ENCODE measurements at regions not wholly inside any gene's neighbourhood (a gene's known extent, or its start where the extent isn't known, plus 50 kb on each side); places are given as distances from the start of the nearest gene placed in this dataset.

GRCh38 chr3:56921573-56922453, 120.1 kb upstream of the ARHGEF3 start:
- Histone ChIP-seq H3K9me3 (ENCODE audit: insufficient read depth, low read length, severe bottlenecking) (no peaks in the 10 kb centered on the region), H3K4me2 (ENCODE audit: insufficient read depth, low read length) (peak overlapping the region; percentile 59), H3K4me1 (ENCODE audit: insufficient read depth, low read length) (peaks cover 58% of the 10 kb centered on the region), H3K27ac (ENCODE audit: low read length) (peak overlapping the region; percentile 91), H2AFZ (ENCODE audit: low read depth, low read length) (peak overlapping the region; percentile 74), H4K20me1 (ENCODE audit: insufficient read depth, low read length) (no peaks in the 10 kb centered on the region), H3K4me3 (ENCODE audit: low read depth in 1 of 2, low read length in 2 of 2) (peak overlapping the region in 1 of 2 experiments; percentile 46), H3K9ac (ENCODE audit: low read depth, low read length) (peak overlapping the region; percentile 47), H3K27me3 (ENCODE audit: insufficient read depth, low read length, poor library complexity) (no peaks in the 10 kb centered on the region), H3K36me3 (ENCODE audit: insufficient read depth, low read length) (no peaks in the 10 kb centered on the region), H3K79me2 (ENCODE audit: insufficient read depth, low read length) (no peaks in the 10 kb centered on the region)
- TF ChIP-seq CTCF (IDR thresholded peaks at IDR 0.05; ENCODE audit: borderline replicate concordance, extremely low read depth, low read length, poor library complexity, severe bottlenecking), result no peak
- TF ChIP-seq EZH2 (IDR thresholded peaks at IDR 0.05; ENCODE audit: borderline replicate concordance, low read depth, low read length, severe bottlenecking), result no peak
- ATAC-seq (ENCODE audit: insufficient read depth, low read depth), result peak; percentile 81
- peak; percentile 74 for DNase-seq

- TF ChIP-seq CTCF (IDR thresholded peaks at IDR 0.05; ENCODE audit: borderline replicate concordance, extremely low read depth, low read length, poor library complexity, severe bottlenecking) (no peak), EZH2 (IDR thresholded peaks at IDR 0.05; ENCODE audit: borderline replicate concordance, low read depth, low read length, severe bottlenecking) (no peak)
- DNase-seq (no peak), ATAC-seq (ENCODE audit: insufficient read depth, low read depth) (no peak)
- no peaks in the 10 kb centered on the region for H3K27me3 ChIP-seq (ENCODE audit: insufficient read depth, low read length, poor library complexity)
- H3K4me1 ChIP-seq (ENCODE audit: insufficient read depth, low read length), result peaks cover 73% of the 10 kb centered on the region
- no peaks in the 10 kb centered on the region for H3K9me3 ChIP-seq (ENCODE audit: insufficient read depth, low read length, severe bottlenecking)
- H3K36me3 ChIP-seq (ENCODE audit: insufficient read depth, low read length), result no peaks in the 10 kb centered on the region
- no peak overlapping the region for H2AFZ ChIP-seq (ENCODE audit: low read depth, low read length)
- no peak overlapping the region for H3K9ac ChIP-seq (ENCODE audit: low read depth, low read length)
- H3K4me2 ChIP-seq (ENCODE audit: insufficient read depth, low read length), result no peak overlapping the region
- H3K79me2 ChIP-seq (ENCODE audit: insufficient read depth, low read length), result peaks cover 14% of the 10 kb centered on the region
- H3K4me3 ChIP-seq (ENCODE audit: low read depth in 1 of 2, low read length in 2 of 2), result no peak overlapping the region
- peak overlapping the region; percentile 42 for H3K27ac ChIP-seq (ENCODE audit: low read length)
- no peaks in the 10 kb centered on the region for H4K20me1 ChIP-seq (ENCODE audit: insufficient read depth, low read length)
Measured at GRCh38 chr3:56919797-56920195, 118.0 kb upstream of the ARHGEF3 start.

GRCh38 chr3:56919137-56919796, 117.5 kb upstream of the ARHGEF3 start:
- Histone ChIP-seq H2AFZ (ENCODE audit: low read depth, low read length) (no peak overlapping the region), H3K27ac (ENCODE audit: low read length) (no peak overlapping the region; the same call in 1 of the 2 replicates), H3K79me2 (ENCODE audit: insufficient read depth, low read length) (peaks cover 19% of the 10 kb centered on the region), H4K20me1 (ENCODE audit: insufficient read depth, low read length) (no peaks in the 10 kb centered on the region), H3K4me3 (ENCODE audit: low read depth in 1 of 2, low read length in 2 of 2) (no peak overlapping the region), H3K9ac (ENCODE audit: low read depth, low read length) (no peak overlapping the region), H3K27me3 (ENCODE audit: insufficient read depth, low read length, poor library complexity) (no peaks in the 10 kb centered on the region), H3K9me3 (ENCODE audit: insufficient read depth, low read length, severe bottlenecking) (no peaks in the 10 kb centered on the region), H3K4me1 (ENCODE audit: insufficient read depth, low read length) (peaks cover 78% of the 10 kb centered on the region), H3K36me3 (ENCODE audit: insufficient read depth, low read length) (no peaks in the 10 kb centered on the region), H3K4me2 (ENCODE audit: insufficient read depth, low read length) (no peak overlapping the region)
- ATAC-seq (ENCODE audit: insufficient read depth, low read depth) (no peak), DNase-seq (no peak)
- TF ChIP-seq EZH2 (IDR thresholded peaks at IDR 0.05; ENCODE audit: borderline replicate concordance, low read depth, low read length, severe bottlenecking), result no peak
- peak; percentile 17 for TF ChIP-seq CTCF (IDR thresholded peaks at IDR 0.05; ENCODE audit: borderline replicate concordance, extremely low read depth, low read length, poor library complexity, severe bottlenecking)
